HEK293 (cell line): ENCODE measurements at regions not wholly inside any gene's neighbourhood (a gene's known extent, or its start where the extent isn't known, plus 50 kb on each side); places are given as distances from the start of the nearest gene placed in this dataset.

Experiments used
- CTCF ChIP-seq: fragments of 450-650 bp; formaldehyde crosslinking; IDR thresholded peaks from 2 replicates; pipeline ENCODE4 v1.5.1; 2016; ENCODE audit warnings: missing biosample characterization, missing genetic modification characterization
- ZNF121 ChIP-seq: fragments of 450-650 bp; formaldehyde crosslinking; IDR thresholded peaks from 2 replicates; pipeline ENCODE4 v1.5.1; 2016; ENCODE audit warnings: missing biosample characterization, missing genetic modification characterization
- ZNF133 ChIP-seq: fragments of 450-650 bp; formaldehyde crosslinking; IDR thresholded peaks from 2 replicates; pipeline ENCODE4 v1.5.1; 2016; ENCODE audit warnings: missing biosample characterization, missing genetic modification characterization
- ZNF2 ChIP-seq: fragments of 450-650 bp; formaldehyde crosslinking; IDR thresholded peaks from 2 replicates; pipeline ENCODE4 v1.5.1; 2016; ENCODE audit warnings: missing biosample characterization, missing genetic modification characterization
- ZNF514 ChIP-seq: fragments of 450-650 bp; formaldehyde crosslinking; IDR thresholded peaks from 2 replicates; pipeline ENCODE4 v1.5.1; 2016; ENCODE audit warnings: missing biosample characterization, missing genetic modification characterization
- TF ChIP-seq, protein P1 (sequence below): fragments of 450-650 bp; formaldehyde crosslinking; IDR thresholded peaks from 2 replicates; pipeline ENCODE4 v1.5.1; 2016; ENCODE audit warnings: missing biosample characterization, missing genetic modification characterization

- no peak for TF ChIP-seq CTCF
- TF ChIP-seq ZNF121 (tag by site-specific recombination): no peak
- TF ChIP-seq, protein P1, sequence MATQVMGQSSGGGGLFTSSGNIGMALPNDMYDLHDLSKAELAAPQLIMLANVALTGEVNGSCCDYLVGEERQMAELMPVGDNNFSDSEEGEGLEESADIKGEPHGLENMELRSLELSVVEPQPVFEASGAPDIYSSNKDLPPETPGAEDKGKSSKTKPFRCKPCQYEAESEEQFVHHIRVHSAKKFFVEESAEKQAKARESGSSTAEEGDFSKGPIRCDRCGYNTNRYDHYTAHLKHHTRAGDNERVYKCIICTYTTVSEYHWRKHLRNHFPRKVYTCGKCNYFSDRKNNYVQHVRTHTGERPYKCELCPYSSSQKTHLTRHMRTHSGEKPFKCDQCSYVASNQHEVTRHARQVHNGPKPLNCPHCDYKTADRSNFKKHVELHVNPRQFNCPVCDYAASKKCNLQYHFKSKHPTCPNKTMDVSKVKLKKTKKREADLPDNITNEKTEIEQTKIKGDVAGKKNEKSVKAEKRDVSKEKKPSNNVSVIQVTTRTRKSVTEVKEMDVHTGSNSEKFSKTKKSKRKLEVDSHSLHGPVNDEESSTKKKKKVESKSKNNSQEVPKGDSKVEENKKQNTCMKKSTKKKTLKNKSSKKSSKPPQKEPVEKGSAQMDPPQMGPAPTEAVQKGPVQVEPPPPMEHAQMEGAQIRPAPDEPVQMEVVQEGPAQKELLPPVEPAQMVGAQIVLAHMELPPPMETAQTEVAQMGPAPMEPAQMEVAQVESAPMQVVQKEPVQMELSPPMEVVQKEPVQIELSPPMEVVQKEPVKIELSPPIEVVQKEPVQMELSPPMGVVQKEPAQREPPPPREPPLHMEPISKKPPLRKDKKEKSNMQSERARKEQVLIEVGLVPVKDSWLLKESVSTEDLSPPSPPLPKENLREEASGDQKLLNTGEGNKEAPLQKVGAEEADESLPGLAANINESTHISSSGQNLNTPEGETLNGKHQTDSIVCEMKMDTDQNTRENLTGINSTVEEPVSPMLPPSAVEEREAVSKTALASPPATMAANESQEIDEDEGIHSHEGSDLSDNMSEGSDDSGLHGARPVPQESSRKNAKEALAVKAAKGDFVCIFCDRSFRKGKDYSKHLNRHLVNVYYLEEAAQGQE (tag by site-specific recombination): no peak
- TF ChIP-seq ZNF133: no peak
- no peak for TF ChIP-seq ZNF2
- TF ChIP-seq ZNF514 (tag by site-specific recombination): no peak
These were observed 352.8 kb upstream of the SYNCRIP start for GRCh38 chr6:85995339-85996033.
